ENCODE measurements at regions not wholly inside any gene's neighbourhood (a gene's known extent, or its start where the extent isn't known, plus 50 kb on each side); places are given as distances from the start of the nearest gene placed in this dataset.

GRCh38 chr2:611519-611918, 65.7 kb downstream of the TMEM18 start:
- H3K27ac ChIP-seq, result no peak overlapping the region

GRCh38 chr2:610491-610890, 66.7 kb downstream of the TMEM18 start:
- no peak for DNase-seq (ENCODE audit: low spot score)
- CTCF ChIA-PET, result no interaction called here
- POLR2A ChIA-PET (ENCODE audit: low non-redundant PET), result no interaction called here
- no peak overlapping the region for H3K27ac ChIP-seq
- TF ChIP-seq CTCF (conservative IDR thresholded peaks at IDR 0.05; ENCODE audit: low read depth), result no peak

More at GRCh38 chr2:611519-611918, 65.7 kb downstream of the TMEM18 start:
- POLR2A ChIA-PET (ENCODE audit: low non-redundant PET), result no interaction called here
- CTCF ChIA-PET, result interaction anchor here (0.5 kb wide), 1 partner anchor 10 kb away, joined by 3 read pairs; no protein-coding TSS in a partner anchor
- TF ChIP-seq CTCF (conservative IDR thresholded peaks at IDR 0.05; ENCODE audit: low read depth), result no peak
- DNase-seq (ENCODE audit: low spot score), result no peak

GRCh38 chr2:609881-610280, 67.3 kb downstream of the TMEM18 start:
- ChIA-PET POLR2A (ENCODE audit: low non-redundant PET) (no interaction called here), CTCF (interaction anchor here (0.5 kb wide), 1 partner anchor 532 kb away, joined by 3 read pairs; no protein-coding TSS in a partner anchor)
- H3K27ac ChIP-seq, result no peak overlapping the region
- no peak for DNase-seq (ENCODE audit: low spot score)
- TF ChIP-seq CTCF (conservative IDR thresholded peaks at IDR 0.05; ENCODE audit: low read depth), result no peak

GRCh38 chr2:609449-609848, 67.8 kb downstream of the TMEM18 start:
- H3K27ac ChIP-seq, result no peak overlapping the region
- no peak for DNase-seq (ENCODE audit: low spot score)
- ChIA-PET POLR2A (ENCODE audit: low non-redundant PET) (no interaction called here), CTCF (interaction anchor here (0.5 kb wide), 1 partner anchor 532 kb away, joined by 3 read pairs; no protein-coding TSS in a partner anchor)
- TF ChIP-seq CTCF (conservative IDR thresholded peaks at IDR 0.05; ENCODE audit: low read depth), result no peak

GRCh38 chr2:608711-609110, 68.5 kb downstream of the TMEM18 start:
- ChIA-PET POLR2A (ENCODE audit: low non-redundant PET) (no interaction called here), CTCF (interaction anchor here (0.5 kb wide), 1 partner anchor 942 kb away, joined by 3 read pairs; no protein-coding TSS in a partner anchor)
- TF ChIP-seq CTCF (conservative IDR thresholded peaks at IDR 0.05; ENCODE audit: low read depth), result no peak
- DNase-seq (ENCODE audit: low spot score), result no peak
- H3K27ac ChIP-seq, result no peak overlapping the region

GRCh38 chr2:608297-608696, 68.9 kb downstream of the TMEM18 start:
- no peak for TF ChIP-seq CTCF (conservative IDR thresholded peaks at IDR 0.05; ENCODE audit: low read depth)

More at GRCh38 chr2:608297-608696, 68.9 kb downstream of the TMEM18 start:
- POLR2A ChIA-PET (ENCODE audit: low non-redundant PET), result no interaction called here
- DNase-seq (ENCODE audit: low spot score), result no peak
- CTCF ChIA-PET, result interaction anchor here (0.5 kb wide), 1 partner anchor 942 kb away, joined by 3 read pairs; no protein-coding TSS in a partner anchor
- no peak overlapping the region for H3K27ac ChIP-seq
